AG04449 (cell line): ENCODE measurements at regions not wholly inside any gene's neighbourhood (a gene's known extent, or its start where the extent isn't known, plus 50 kb on each side); places are given as distances from the start of the nearest gene placed in this dataset.
A peak's percentile ranks its signal among the peaks of the same experiment; 100 is the strongest.

ENCODE experiments used
- CTCF ChIA-PET: fragments of 350-600 bp; formaldehyde crosslinking; extraction: SDS; loops from one replicate; lab custom pipeline; 2021; ENCODE audit warnings: antibody characterized with exemption; lab: Yijun Ruan, JAX
- POLR2A ChIA-PET: fragments of 400-600, 350-600 bp; formaldehyde crosslinking; extraction: SDS; loops from one replicate; lab custom pipeline; 2020; ENCODE audit warnings: antibody characterized with exemption, inconsistent platforms; lab: Yijun Ruan, JAX
- DNase-seq: peaks from one replicate; pipeline ENCODE4 v3.0.0-alpha.2; 2010; ENCODE audit warnings: low read depth, low spot score
- H3K4me3 ChIP-seq: 2 replicates; pipeline ENCODE4 v1.5.1; 2011; ENCODE audit warnings: low read depth, mild to moderate bottlenecking, control low read depth, low read length
- TF ChIP-seq, protein P1 (sequence below): IDR thresholded peaks from one replicate; pipeline ENCODE4 v1.5.1; 2011; ENCODE audit warnings: mild to moderate bottlenecking, moderate library complexity, low read length, control low read depth, inconsistent platforms; ENCODE audit not compliant: insufficient read depth; ENCODE audit errors: missing control alignments

DNA sequence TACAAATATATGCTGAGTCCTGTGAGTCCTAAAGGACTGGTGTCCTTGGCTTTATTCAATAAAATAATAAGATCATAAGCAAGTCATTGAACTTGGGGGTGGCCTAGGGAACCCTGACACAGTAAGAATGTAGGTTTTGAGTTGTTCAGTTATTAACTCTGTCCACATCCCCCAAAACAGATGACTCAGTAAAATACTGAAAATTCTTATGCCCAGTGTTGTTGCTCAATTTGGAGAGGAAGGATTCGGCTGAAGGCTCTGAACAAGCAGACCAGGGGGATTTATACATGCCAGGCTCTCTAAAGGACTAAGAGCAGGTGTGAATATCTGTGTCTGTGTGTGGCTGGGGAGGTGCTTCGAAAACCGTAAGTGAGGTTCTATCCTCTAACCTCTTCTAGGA lies 173.7 kb downstream of the RMI1 start:
- ChIA-PET CTCF (interaction anchor here (0.9 to 1.5 kb wide), 2 partner anchors 19 to 106 kb away, joined by 5 to 20 read pairs; no protein-coding TSS in a partner anchor), POLR2A (interaction anchor here (0.7 to 1.4 kb wide), 2 partner anchors 89 to 174 kb away, joined by 3 read pairs; partner anchors contain the start of gene HNRNPK)
- TF ChIP-seq, protein P1, sequence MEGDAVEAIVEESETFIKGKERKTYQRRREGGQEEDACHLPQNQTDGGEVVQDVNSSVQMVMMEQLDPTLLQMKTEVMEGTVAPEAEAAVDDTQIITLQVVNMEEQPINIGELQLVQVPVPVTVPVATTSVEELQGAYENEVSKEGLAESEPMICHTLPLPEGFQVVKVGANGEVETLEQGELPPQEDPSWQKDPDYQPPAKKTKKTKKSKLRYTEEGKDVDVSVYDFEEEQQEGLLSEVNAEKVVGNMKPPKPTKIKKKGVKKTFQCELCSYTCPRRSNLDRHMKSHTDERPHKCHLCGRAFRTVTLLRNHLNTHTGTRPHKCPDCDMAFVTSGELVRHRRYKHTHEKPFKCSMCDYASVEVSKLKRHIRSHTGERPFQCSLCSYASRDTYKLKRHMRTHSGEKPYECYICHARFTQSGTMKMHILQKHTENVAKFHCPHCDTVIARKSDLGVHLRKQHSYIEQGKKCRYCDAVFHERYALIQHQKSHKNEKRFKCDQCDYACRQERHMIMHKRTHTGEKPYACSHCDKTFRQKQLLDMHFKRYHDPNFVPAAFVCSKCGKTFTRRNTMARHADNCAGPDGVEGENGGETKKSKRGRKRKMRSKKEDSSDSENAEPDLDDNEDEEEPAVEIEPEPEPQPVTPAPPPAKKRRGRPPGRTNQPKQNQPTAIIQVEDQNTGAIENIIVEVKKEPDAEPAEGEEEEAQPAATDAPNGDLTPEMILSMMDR = no peak
- no peak for DNase-seq
- H3K4me3 ChIP-seq = no peak overlapping the region

DNA sequence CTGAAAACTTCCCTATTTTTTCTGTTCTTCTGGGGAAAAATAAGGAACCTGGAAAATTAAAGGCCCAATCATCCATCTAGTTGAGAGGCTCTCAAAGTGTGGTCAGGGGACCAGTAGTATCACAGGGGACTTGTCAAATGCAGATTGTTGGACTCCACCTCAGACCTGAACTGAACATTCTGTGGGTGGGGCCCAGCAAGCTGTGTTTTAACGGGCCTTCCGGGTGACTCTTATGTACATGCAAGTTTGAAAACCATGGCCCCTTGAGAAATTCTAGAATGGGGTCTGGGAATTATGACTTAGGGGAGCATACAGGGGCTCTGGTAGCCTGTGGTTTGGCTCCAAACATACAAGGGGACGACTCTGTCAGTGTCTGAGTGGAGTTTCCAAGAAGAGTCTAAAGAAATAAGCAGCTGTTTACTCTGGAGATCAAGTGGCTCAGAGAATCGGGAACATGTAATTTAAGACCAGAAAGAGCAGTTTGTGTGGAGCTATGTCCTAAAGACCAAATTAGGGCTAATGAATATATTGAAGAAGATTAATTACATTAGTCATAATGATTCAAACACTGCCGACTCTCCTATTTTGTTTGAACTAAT lies 177.4 kb downstream of the SLC28A3 start:
- POLR2A ChIA-PET = no interaction called here
- CTCF ChIA-PET = interaction anchor here (0.8 to 3.7 kb wide), 2 partner anchors 10 to 98 kb away, joined by 3 to 33 read pairs; no protein-coding TSS in a partner anchor
- TF ChIP-seq, protein P1 = no peak
- no peak for DNase-seq
- H3K4me3 ChIP-seq = no peak overlapping the region

DNA sequence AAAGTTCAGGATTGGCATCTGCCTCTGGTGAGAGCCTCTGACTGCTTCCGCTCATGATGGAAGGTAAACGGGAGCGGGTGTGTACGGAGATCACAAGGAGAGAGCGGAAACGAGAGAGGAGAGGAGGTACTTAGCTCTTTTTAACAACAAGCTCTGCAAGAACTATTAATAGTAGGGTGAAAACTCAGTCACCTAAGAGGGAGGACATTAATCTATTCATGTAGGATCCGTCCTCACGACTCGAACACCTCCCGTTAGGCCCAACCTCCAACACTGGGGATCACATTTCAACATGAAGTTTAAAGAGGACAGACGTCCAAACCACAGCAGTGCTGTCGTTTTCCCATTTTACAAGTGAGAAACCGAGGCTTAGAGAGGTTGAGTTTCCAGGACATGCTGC lies 173.7 kb downstream of the SLC28A3 start:
- no peak overlapping the region for H3K4me3 ChIP-seq
- DNase-seq = no peak
- ChIA-PET POLR2A (no interaction called here), CTCF (no interaction called here)
- TF ChIP-seq, protein P1 = no peak

DNA sequence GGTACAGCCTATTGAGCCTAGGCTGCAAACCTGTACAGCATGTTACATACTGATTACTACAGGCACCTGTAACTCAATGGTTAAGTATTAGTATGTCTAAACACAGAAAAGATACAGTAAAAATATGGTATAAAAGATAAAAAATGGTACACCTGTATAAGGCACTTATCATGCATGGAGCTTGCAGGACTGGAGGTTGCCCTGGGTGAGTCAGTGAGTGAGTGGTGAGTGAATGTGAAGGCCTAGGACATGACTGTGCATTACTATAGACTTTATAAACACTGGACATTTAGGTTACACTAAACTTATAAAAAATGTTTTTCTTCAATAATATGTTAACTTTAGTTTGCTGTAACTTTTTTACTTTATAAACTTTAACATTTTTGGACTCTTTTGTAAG lies 171.3 kb downstream of the SLC28A3 start:
- ChIA-PET POLR2A (interaction anchor here (0.9 kb wide), 1 partner anchor 13 kb away, joined by 4 read pairs; no protein-coding TSS in a partner anchor), CTCF (interaction anchor here (0.7 kb wide), 1 partner anchor 91 kb away, joined by 3 read pairs; no protein-coding TSS in a partner anchor)
- TF ChIP-seq, protein P1 = no peak
- no peak overlapping the region for H3K4me3 ChIP-seq
- DNase-seq = no peak

DNA sequence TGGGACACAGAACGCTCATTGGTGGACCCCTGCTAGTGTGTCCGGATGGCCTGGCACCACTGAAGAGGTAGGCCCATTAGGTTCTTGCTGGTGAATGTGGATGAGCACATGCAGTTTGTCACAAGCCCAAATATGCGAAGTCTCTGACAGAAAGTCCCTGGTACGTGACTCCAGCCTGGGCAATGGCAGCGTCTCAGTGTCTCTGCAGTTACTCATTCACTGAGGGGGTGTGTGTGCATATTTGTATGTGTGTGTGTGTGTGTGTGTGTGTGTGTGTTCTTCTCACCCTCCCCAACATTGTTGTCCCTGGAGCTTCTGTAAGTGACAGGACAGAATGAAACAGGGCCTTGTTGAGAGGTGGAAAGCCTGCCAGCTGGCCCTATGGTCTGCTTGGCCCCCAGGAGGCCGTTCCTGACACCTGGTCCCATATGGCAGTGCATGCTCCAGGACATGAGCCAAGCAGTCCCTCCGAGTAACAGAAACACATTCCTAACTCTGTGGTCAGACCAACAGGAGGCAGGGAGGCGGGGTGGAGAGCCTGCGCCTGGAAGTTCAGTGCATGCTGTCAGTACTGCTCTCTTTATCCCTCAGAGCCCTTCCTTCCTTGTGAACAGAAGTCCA lies 169.9 kb downstream of the SLC28A3 start:
- H3K4me3 ChIP-seq = no peak overlapping the region
- peak; percentile 93 for DNase-seq
- TF ChIP-seq, protein P1 = peak; percentile 18
- ChIA-PET CTCF (interaction anchor here (1.4 kb wide), 1 partner anchor 11 kb away, joined by 3 read pairs; no protein-coding TSS in a partner anchor), POLR2A (no interaction called here)

DNA sequence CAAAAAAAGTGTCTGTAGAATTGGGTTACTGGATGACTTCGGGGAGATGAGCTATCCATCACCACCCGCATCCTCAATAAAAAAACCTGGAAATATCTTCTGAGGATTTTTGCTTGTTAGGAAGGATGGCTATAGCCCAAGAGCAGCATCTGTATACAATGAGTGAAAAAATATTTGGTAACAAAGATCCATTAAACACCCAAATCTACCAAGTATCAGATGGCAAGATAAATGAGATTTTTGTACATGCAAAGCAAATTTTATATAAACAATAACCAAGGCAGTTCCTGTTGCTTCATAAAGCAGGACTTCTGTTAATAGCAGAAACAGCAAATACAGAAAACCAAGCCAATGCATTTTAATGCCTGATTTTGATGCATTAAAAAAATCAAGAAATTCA lies 166.6 kb downstream of the SLC28A3 start:
- ChIA-PET CTCF (interaction anchor here (0.8 to 4.1 kb wide), 21 partner anchors 9 to 253 kb away, joined by 3 to 79 read pairs (median 5); partner anchors contain the start of gene HNRNPK), POLR2A (no interaction called here)
- no peak overlapping the region for H3K4me3 ChIP-seq
- TF ChIP-seq, protein P1 = no peak
- no peak for DNase-seq
